ENCODE measurements at regions not wholly inside any gene's neighbourhood (a gene's known extent, or its start where the extent isn't known, plus 50 kb on each side); places are given as distances from the start of the nearest gene placed in this dataset.
"Not testable (repeated sequence)": the region's sequence is repeated elsewhere in the genome, so short reads cannot be mapped to it uniquely, and the experiment has no call there.

DNA sequence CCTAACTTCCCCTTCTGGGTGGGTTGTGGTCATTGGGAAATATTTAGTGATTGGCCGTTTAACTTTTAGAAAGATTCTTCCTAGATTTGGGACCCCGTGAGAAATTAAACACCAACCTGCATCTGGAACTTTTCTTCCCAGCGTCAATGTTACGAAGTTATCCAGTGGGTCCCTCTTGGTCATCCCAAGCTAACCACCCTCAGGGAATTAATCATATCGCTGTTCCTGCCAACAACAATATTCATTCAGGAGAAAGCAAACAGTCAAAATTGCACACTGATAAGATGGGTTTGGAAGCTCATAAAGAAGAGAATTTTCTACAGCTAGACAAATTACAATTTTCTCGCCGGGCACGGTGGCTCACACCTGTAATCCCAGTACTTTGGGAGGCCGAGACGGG lies 121.2 kb upstream of the STX18 start:
- DNase-seq: no peak

DNA sequence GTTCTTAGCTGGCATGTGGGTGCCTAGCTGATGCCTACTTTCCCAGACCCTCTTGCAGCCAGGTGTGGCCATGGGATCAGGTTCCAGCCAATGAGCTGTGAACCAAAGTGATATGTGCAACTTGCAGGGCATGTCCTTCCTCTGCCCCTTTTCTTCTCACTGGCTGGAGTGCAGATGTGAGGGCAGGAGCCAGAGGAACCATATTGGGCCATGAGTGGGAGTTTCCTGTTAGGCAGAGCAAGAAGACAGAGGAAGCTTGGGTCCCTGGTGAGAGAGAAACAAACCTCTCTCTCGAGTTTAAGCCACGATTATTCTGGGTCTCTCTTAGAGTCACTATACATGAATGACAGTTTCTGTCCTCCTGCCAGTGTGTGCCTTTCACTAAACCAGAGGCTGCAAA lies 120.4 kb upstream of the STX18 start:
- no peak for DNase-seq

DNA sequence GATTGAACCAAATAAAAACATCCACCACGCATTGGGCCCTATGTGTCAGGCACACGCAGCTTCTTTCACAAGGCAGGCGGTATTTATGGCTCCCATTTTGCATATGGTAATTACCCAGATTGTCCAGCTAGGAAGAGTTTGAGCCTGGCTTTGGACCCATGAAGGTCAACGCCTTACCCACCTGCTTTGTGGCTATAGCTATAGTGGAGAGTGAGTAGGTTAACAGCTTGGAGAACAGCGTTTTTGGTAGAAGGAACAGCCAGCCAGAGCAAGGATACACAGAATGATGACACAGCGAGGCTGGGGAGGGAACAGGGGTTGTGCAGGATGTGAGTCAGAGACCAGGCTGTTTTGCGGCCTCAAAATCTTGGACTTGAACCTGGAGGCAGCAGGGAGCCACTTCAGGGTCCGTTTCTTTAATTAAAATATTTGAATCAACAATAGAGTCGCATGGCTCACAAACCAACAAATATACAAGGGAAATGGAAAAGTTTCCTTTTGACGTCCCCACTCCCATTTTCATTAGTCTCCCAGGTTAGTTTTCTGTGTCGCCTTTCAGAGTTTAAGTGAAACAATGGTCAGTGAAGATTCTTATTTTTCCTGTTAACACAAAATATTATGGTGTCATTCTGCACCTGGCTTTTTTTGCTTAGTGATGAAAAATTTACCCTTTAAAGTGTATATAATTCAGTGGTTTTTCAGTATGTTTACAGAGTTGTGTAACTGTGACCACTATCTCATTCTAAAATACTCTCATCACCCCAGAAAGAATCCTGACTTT lies 118.2 kb upstream of the STX18 start:
- DNase-seq: no peak

DNA sequence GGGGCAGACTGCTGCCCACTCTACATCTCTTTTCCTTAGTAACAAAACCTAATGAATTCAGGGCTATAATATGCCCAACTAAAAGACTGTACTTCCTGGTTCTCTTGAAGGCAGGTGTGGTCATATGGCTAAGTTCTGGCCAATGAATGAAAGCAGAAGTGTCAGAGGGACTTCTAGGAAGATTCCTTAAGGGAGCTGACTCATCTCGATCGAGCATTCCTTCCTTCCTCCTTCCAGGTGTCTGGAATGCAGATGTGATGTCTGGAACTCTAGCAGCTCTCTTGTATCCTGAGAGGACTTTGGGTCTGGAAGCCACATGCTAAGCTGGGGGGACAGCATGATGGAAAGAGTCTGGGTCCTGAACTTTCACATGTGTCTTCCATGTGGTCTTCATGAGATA lies 116.2 kb upstream of the STX18 start:
- no peak for DNase-seq

DNA sequence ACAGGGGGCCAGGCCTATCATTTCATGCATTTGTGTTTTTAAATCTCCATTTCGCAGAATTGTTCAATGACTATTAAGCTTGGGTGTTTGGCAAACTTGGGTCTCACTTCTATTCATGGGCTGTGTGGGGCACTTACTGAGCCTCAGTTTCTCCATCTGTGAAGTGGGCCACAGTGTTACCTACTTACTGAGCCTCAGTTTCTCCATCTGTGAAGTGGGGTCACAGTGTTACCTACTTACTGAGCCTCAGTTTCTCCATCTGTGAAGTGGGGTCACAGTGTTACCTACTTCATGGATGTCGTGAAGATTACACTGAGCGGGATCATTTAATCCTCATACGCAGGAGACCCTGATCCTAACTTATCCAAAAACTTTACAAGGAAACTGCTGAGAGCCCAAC lies 115.1 kb upstream of the STX18 start:
- no peak for DNase-seq

DNA sequence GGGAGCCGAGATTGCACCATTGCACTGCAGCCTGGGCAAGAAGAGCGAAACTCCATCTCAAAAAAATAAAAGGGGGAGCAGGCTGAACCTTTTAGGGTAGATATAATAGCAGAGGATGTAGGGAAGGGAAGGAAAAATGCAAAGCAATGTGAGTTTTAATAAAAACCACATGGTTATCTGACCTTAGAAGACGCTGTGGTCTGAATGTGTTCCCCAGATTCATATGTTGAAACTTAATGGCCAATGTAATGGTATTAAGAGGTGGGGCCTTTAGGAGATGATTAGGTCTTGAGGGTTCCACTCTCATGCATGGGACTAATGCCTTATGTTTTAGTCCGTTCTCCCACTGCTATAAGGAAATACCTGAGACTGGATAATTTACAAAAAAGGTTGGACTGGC lies 114.1 kb upstream of the STX18 start:
- no peak for DNase-seq

DNA sequence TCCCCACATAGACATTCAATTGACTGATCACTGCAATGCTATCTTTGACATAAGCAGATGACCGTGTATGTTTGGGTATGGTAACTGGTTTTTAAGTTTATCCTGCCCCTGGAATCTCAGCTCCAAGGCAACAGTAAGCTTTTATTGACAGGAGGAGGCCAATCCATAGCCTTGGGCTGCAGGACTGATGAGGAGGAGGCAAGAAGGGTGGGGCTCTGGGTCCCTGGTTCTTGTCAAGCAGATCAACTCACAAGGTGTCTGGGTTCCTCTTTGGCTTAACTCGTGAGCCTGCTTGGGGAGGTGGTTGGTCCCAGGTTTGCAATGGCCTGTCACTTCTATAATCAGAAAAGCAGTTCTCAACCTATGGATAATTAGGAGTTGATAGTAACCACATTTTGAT lies 113.2 kb upstream of the STX18 start:
- DNase-seq: no peak

DNA sequence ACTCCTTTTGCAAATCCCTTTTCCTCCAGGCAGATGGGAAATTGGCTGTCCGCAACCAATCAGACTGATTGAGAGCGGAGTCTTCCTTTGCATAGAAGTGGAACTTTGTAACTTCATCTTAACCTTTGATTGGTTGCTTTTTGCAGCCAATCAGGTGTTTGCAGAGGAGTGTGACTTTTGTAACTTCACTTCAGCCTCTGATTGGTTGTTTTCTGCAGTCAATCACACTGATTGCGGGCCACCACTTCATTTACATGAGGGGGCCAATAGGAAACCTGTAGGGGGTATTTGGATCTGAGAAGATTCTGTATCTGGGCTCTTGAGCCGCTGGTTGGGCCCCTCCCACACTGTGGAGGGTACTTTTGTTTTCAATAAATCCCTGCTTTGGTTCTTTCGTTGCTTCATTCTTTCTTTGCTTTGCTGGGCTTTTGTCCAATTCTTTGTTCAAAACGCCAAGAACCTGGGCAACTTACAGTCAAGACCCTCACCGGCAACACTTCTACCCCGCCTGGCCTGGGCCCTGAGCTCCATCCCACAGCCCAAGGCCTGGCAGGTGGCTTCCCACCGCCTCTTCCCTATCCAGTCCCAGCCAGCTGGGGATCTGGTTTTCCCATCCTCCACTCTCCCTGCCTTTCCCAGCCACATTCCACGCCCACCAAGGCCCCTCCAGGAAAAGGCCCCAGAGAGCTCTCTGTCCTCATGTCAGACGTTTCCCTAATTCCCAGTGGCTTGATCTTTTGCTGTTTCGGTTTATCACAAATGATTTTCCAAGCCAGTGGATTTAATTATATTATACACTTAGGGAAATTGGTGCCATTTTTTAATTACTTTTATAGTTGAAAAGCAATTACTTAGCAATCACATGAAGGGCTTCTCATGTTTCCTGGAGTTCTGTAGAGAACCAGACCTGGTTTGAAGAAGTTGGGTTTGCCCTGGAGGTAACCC lies 110.2 kb upstream of the STX18 start:
- no peak for DNase-seq

DNA sequence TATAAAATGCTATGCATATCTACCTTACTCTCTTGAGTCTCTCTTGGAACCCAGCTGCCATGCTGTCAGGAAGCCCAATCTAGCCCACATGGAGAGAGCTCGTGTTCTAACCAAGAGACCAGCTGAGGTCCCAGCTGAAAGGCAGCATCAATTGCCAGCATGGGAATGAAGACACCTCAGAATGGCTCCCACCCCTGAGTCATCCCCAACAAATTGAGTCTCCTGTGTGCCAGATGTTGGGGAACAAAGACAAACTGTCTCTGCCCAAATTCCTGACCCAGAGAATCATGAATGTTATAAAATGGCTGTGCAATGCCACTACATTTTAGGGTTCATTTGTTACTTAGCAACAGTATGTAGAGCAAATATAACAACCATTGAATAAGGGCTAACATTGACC lies 105.2 kb upstream of the STX18 start:
- DNase-seq: no peak

DNA sequence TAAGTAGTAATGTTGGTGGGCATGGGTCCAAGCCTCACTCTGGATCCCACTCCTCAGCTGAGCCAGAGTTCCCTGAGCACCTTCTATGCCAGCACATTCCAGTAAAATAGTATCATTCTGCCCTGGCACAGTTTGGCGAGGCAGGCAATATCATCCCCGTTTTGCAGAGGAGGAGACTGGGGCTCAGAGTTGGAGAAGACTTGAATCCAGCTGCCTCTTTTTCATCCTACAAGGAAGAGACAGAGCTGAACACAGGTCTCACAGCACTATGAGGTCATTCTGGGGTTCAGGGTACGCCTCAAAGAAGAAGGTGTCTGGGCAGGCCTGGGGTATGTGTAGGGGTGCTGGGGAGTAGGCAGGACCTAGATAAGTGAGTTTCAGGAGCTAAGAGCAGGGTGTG lies 103.9 kb upstream of the STX18 start:
- no peak for DNase-seq

DNA sequence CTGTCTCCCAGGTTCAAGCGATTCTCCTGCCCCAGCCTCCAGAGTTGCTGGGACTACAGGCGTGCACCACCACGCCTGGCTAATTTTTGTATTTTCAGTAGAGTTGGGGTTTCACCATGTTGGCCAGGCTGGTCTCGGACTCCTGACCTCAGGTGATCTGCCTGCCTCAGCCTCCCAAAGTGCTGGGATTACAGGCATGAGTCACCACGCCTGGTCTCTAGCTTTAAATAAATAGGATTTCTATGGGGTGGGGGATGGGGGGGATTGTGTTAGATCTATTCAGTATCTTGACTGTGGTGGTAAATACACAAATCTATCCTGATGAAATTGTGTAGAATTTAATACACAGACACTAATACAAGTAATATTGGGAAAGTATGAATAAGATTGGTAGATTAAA lies 102.4 kb upstream of the STX18 start:
- DNase-seq: not testable (repeated sequence)

DNA sequence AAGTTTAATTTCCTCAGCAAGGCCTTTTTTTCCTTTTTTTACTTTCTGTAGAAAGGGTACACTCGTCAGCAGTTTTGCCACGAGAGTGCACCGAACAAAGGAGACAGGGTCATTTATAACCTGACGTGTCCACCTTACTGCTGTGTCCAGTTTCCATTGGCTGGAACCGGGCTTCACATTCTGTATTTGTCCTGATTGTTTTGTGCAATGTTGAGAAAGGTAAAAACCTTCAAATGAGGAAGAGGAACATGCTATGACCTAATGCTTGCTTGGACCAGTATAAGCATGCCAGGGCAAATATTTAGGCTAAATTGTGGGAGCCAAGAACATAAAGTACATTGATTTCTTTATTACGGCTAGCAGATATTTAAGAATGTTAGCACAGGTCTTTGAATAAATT lies 101.9 kb upstream of the STX18 start:
- DNase-seq: not testable (repeated sequence)

DNA sequence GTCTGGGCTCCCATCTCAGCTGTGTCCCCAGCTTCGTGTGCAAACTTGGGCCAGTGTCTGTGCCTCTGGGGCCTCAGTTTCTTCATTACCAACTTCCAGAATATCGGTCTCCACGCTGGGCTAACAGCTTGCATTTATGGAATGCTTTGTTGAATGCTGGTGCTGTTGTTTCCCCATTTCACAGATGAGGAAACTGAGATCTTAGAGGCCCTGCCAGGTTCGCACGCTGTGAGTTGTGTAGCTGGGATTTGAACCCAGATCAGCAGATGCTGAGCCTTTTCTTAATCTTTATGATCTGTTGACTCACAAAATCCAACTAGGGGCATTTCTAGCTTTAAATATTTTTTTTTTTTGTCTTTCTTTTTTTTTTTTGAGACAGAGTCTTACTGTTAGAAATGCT lies 101.5 kb upstream of the STX18 start:
- no peak for DNase-seq

DNA sequence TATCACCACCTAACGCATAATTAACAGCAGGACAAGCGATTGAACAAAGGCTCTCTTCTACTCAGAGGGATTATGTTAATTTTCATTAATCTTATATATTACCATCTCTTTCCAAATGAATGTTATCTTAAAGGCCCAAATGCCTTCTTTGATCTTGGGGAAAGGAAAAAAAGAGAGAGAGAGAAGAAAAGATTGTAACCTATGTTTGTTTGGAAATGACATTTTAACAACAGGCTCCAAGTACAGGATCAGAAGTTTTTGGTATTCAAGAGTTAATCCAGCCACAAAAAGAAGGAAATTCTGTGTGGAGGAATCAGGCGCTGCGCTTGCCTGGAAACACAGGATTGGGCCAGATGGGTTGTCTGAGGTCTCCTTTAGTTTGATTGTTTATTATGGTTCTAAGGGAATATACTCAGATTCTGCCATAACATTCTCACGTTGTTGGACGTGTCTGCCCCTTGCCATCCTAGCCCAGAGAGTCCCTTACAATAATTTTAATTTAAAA lies 100.7 kb upstream of the STX18 start:
- DNase-seq: no peak

DNA sequence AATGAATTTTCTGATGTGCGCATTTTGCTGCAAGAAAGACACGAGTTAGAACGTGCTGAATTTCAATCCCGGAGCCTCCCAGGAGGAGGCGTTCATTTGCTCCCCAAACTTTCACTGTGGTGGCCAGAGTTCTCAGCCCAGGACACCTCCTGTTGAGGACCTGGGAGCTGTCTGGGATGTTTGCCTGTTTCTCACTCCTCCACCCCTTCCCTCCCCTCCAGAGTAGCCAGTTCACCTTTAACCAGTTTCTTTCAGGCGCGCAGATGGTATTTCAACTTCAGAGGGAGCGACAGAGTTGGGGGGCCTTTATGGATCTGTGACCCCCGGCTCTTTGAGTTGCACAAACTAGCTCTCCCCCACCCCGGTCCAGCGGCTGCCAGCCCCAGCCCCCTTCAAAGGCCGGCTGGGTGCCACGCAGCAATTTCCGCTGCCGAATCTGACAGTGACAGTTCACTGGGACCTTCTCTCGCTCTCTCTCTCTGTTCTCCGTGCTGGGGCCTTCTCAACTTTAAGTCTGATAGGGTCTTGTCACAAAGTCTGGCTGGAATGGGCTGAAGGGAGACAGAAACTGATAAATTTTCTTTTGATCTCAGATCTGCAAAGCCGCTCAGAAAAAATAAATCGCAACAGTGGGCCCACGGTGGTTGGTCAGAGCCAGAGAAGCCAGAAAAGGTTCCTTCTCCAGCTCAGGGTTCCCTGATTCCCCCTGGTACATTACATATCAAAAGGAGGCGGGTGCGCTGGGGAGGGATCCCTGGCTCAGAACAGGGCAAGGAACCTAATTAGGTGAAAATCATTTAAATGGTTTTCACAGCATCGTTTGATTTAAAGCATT lies 100.0 kb upstream of the STX18 start:
- no peak for DNase-seq

DNA sequence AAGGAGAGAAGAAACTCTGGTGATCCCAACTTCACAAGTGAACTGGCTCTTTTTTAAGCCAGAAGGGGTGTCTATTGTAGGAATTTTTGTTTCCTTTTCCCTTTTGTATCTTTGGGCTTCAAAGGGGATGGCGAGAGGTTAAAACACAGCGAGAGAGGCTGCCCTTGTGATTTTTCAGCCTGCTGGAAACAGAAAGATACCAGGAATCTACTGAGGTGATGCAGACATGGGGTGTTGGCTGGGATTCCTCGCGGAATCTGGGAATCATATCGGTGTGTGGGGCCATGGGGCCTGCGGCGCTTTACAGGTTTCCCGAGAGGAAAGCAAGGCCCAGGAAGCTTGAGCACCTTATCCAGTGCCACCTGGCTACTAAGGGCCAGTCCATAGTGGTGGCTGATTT lies 99.4 kb upstream of the STX18 start:
- no peak for DNase-seq

DNA sequence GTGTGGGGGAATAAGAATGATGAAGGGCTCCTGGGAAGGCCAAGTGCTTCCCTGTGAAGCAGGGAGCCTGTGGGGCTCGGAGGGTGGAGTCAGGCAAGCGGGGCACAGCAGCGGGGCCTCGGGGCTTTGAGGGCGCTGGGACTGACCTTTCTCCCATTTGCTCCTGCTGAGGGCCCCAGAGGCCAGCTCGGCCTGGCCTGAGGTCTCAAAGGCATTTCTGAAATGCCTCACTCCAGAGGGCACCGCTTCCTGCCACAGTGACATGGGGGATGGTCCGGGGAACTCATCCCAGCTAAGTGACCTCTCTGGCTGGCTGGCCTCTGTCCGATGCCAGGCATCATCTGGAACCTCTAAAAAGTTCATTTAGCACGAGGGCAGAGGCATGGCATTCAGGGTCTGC lies 98.8 kb upstream of the STX18 start:
- no peak for DNase-seq

DNA sequence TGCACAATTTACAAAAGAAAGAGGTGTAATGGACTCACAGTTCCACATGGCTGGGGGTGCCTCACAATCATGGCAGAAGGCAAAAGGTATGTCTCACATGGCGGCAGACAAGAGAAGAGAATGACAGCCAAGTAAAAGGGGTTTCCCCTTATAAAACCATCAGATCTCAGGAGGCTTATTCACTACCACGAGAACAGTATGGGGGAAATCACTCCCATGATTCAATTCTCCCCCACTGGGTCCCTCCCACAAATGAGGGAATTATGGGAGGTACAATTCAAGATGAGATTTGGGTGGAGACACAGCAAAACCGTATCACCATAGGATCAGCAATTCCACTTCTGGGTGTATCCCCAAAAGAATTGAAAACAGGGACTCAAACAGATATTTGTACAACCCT lies 97.5 kb upstream of the STX18 start:
- no peak for DNase-seq

DNA sequence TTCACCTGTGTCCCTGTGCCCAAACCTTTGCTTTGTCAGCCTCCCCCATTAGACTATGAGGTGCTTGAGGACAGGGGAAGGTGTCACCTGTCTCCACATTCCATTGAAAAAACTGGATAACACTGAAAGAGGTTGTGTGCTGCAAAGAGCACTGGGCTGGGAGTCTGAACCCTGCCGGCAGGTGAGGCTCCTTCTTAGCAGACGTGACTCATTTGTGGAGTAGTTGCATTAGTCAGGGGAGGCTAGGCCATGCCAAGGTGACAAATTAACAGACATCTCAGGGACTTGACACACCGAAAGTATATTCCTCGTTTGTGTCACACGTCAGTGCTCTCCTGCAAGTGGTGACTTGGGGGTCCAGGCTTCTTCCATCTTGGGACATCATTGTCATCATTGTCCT lies 95.9 kb upstream of the STX18 start:
- DNase-seq: no peak

DNA sequence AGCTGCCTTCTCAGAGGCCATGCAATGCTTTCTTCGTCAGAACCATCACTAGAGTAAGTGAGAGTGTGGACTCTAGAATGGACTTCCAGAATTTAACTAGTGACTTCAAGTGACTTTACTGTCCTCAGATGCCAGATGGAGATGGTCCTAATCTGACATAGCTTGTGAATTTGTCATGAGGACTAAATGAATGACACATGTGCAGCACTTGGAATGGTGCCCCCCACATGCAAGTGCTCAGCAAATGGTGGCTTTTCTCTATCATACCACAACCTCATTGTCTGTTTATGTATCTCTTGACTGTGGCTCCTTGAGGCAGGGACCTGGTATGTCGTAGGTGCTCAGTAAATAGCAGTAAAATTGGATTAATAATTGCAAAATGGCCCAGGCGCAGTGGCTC lies 91.6 kb upstream of the STX18 start:
- DNase-seq: no peak

DNA sequence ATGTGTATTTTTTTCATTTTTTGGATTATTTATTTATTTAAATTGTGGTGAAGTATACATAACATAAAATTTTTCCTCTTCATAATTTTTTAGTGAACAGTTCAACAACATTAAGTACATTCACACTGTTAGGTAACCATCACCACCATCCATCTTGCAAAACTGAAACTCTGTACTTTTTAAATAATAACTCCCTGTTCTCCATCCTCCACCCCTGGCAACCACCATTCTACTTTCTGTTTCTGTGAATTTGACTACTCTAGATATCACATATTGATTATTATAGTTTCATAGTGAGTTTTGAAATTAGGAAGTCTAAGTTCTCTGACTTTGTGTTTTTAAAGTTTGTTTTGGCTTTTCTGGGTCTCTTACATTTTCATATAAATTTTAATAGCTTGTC lies 89.3 kb upstream of the STX18 start:
- no peak for DNase-seq

DNA sequence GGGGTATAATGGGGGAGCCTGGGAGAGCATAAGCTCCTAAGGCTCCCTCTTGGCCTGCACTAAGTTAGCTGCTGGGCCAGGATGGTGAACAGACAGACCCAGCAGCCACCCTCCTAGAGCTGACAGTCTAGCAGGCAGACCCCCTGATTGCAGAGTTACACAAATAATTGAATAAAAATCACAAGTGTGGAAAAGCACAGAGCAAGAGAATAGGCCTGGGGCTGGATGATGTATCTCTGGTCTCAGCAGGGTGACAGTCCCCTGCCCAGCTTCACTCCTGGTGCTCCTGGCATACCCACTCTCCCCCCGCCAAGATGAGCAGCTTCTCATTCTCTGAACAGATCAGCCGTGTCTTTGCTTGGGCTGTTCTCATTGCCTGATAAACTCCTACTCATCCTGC lies 86.1 kb upstream of the STX18 start:
- DNase-seq: no peak

DNA sequence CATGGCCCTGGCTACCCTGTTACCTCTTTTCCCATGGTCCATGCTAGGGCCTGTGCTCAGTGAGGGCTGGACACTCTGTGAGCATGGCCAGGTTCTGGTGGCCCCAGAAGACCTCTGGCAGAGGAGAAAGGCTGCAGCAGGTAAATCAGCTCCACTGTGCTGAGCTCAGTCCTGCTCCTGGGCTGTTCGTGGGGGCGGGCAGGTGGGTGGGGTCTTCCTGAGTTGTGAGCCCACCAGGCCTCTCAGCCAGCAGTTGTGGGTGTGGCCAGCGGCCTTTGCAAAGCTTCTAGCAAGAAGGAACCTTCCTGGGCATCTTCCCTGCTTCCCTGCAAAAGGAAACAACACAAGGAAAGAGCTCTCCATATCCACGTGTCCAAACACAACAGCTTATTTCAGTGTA lies 85.3 kb upstream of the STX18 start:
- DNase-seq: no peak
